NB4 (cell line): ENCODE measurements at regions not wholly inside any gene's neighbourhood (a gene's known extent, or its start where the extent isn't known, plus 50 kb on each side); places are given as distances from the start of the nearest gene placed in this dataset.
A peak's percentile ranks its signal among the peaks of the same experiment; 100 is the strongest.
"Not testable (repeated sequence)": the region's sequence is repeated elsewhere in the genome, so short reads cannot be mapped to it uniquely, and the experiment has no call there.

Source experiments
- DNase-seq: peaks from one replicate; pipeline ENCODE4 v3.0.0; 2010; ENCODE audit warnings: low read depth
- H3K4me3 ChIP-seq: one replicate; pipeline ENCODE4 v1.5.1; 2011; ENCODE audit warnings: mild to moderate bottlenecking, low read depth, low read length, moderate library complexity
- MYC ChIP-seq: IDR thresholded peaks from 2 replicates; pipeline ENCODE4 v1.6.1; 2011; ENCODE audit warnings: low read depth, low read length
- POLR2A ChIP-seq: IDR thresholded peaks from 2 replicates; pipeline ENCODE4 v1.6.1; 2011; ENCODE audit warnings: mild to moderate bottlenecking; ENCODE audit not compliant: insufficient read length; ENCODE audit errors: extremely low read depth
- TF ChIP-seq, protein P1 (sequence below): IDR thresholded peaks from one replicate; pipeline ENCODE4 v1.5.1; 2012; ENCODE audit warnings: low read depth, low read length
- TF ChIP-seq, protein P2 (sequence below): IDR thresholded peaks from 2 replicates; pipeline ENCODE4 v1.6.1; 2011; ENCODE audit warnings: low read depth, low read length

DNA sequence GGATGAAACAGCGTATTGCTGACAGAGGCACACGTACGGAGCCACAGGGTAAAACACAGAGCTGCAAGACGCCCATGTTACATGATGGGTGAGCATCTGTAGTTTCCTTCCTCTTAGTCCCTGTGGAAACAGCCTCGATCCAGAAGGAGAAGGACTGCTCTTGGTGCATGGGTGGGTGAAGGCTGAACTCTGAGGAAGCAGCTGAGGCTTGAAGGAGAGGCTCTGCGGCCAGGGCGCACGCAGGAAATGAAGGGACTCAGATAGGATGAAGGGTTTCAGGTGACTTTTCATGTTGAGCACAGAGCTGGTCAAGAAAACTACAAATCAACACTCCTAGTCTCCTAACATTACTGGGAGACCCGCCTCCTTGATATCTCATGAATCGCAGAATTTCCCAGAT, 65.7 kb upstream of the ADA2 start:
- no peak for DNase-seq
- H3K4me3 ChIP-seq, result no peak overlapping the region
- TF ChIP-seq MYC (no peak), POLR2A (no peak)
- TF ChIP-seq, protein P1, sequence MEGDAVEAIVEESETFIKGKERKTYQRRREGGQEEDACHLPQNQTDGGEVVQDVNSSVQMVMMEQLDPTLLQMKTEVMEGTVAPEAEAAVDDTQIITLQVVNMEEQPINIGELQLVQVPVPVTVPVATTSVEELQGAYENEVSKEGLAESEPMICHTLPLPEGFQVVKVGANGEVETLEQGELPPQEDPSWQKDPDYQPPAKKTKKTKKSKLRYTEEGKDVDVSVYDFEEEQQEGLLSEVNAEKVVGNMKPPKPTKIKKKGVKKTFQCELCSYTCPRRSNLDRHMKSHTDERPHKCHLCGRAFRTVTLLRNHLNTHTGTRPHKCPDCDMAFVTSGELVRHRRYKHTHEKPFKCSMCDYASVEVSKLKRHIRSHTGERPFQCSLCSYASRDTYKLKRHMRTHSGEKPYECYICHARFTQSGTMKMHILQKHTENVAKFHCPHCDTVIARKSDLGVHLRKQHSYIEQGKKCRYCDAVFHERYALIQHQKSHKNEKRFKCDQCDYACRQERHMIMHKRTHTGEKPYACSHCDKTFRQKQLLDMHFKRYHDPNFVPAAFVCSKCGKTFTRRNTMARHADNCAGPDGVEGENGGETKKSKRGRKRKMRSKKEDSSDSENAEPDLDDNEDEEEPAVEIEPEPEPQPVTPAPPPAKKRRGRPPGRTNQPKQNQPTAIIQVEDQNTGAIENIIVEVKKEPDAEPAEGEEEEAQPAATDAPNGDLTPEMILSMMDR, result no peak
- TF ChIP-seq, protein P2, sequence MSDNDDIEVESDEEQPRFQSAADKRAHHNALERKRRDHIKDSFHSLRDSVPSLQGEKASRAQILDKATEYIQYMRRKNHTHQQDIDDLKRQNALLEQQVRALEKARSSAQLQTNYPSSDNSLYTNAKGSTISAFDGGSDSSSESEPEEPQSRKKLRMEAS, result no peak

DNA sequence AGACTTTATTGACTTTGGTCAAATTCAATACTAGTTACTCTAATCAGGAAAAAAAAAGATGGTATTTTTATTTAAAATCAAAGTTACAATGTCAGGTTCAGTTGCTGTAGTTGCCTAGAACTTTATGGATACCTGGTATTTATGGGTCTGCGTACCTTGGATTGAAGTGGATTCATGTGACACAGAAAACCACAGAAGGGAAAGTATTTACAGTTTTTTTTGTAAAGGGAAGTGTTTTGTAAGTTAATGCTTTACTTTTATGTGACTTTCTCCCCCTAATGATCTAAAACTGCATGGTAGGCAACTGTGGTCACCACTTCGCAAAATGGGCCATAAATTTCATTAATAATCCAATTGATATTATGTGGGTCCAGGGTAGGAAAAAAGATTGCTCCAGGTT, 65.2 kb upstream of the ADA2 start:
- DNase-seq, result no peak
- TF ChIP-seq, protein P1, result no peak
- no peak for TF ChIP-seq POLR2A
- TF ChIP-seq, protein P2, result no peak
- no peak for TF ChIP-seq MYC
- no peak overlapping the region for H3K4me3 ChIP-seq

DNA sequence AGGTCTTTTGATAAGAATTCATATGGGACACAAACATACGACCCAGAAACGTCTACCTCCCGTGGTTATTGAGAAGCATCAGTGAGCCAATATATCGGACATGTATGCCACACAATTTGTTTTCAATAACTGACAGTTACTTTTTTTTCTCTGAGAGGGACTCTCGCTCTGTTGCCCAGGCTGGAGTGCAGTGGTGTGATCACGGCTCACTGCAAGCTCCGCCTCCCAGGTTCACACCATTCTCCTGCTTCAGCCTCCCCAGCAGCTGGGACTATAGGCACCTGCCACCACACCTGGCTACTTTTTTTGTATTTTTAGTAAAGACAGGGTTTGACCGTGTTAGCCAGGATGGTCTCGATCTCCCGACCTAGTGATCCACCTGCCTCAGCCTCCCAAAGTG, 64.6 kb upstream of the ADA2 start:
- DNase-seq, H3K4me3 ChIP-seq: not testable (repeated sequence)

DNA sequence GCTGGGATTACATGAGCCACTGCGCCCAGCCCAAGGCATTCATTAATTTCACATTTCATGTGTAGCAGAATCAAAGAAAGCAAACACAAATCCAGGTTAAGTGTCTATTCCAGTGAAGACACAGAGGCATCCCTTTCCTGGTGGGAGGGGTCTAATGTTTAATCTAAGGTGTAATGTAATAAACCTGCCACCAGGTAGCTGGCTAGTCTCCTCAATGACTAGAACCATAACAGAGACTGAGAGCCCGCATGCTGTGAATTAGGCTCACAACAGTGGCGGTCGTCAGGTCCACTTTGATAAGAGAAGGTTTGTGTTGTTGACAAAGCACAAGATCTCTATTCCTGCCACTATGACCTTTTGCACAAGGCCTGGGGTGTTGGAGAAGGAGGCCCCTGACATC, 64.2 kb upstream of the ADA2 start:
- TF ChIP-seq MYC (no peak), POLR2A (no peak)
- TF ChIP-seq, protein P1, result no peak
- TF ChIP-seq, protein P2, result no peak
- DNase-seq, result no peak
- no peak overlapping the region for H3K4me3 ChIP-seq

DNA sequence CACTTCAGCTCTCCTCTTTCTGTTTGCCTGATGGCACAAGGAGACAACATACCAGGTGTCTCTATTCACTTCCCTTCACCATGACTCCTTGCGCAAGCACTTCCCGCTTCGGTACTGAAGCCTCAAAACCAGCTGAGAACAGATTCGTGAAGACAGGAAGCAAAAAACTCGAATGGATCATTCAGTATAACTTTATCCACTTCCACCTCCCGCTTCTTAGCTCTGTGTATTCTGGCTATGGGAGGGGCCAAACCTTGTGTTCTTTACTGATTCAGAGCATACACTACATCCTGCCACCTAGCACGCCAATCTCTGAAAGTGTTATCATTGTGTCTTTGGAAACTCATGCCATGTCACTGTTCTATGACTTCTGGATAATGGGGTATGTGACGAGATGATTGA, 62.2 kb upstream of the ADA2 start:
- TF ChIP-seq, protein P2, result no peak
- TF ChIP-seq POLR2A (no peak), MYC (no peak)
- TF ChIP-seq, protein P1, result no peak

DNA sequence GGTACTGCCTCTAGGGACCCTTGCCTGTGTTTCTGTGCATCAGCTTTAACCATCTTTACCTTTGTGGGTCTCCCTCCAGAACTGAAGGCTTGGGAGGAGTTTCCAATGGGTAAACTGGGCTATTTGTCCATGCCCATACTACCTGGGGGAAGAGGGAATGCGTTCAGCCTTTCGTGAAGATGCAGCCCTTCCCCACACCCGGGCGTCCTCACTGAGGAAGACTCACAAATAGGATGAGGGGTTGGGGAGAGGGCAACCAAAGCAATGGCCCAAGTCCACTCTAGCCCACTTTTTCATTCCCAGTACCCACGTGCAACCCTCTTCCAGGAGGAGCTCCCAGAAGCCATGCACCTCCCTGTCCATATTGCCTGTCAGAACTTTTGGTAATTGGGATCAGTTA, 61.8 kb upstream of the ADA2 start:
- DNase-seq, result no peak
- TF ChIP-seq, protein P1, result no peak
- TF ChIP-seq MYC (no peak), POLR2A (no peak)
- TF ChIP-seq, protein P2, result no peak
- no peak overlapping the region for H3K4me3 ChIP-seq

More for the DNA sequence above, 62.2 kb upstream of the ADA2 start:
- peak; percentile 30 for DNase-seq
- no peak overlapping the region for H3K4me3 ChIP-seq
